Pancreas (tissue), 10 donors: ENCODE measurements at regions not wholly inside any gene's neighbourhood (a gene's known extent, or its start where the extent isn't known, plus 50 kb on each side); places are given as distances from the start of the nearest gene placed in this dataset.
A peak's percentile ranks its signal among the peaks of the same experiment; 100 is the strongest.

Experiments used
- ATAC-seq, 4 donors: fragments of 200-7000 bp; cut with Tn5 transposase; one replicate each; pipeline versions ENCODE4 v1.8.0 to v1.9.1; 2020; ENCODE audit warnings: mild to moderate bottlenecking in 4 of 4, moderate library complexity in 4 of 4
- DNase-seq, 6 donors: peaks; one replicate each; pipeline ENCODE4 v3.0.0-alpha.2; 2020
- FAIRE-seq: peaks from 2 replicates; lab custom pipeline; 2012; peaks lifted over from hg19 to GRCh38; lab: Jason Lieb, UNC
- H3K27ac ChIP-seq, 4 donors: fragments of 200-600 bp; sonication (generic); 1 replicate in 3 of 4; 2 replicates in 1 of 4; pipeline versions ENCODE4 v1.5.0 to v1.8.0; 2020
- H3K27me3 ChIP-seq, 4 donors: fragments of 200-600 bp; one replicate each; pipeline ENCODE4 v1.8.0; 2021
- H3K36me3 ChIP-seq, 3 donors: fragments of 200-600 bp; sonication (generic) in 1 of 3; one replicate each; pipeline versions ENCODE4 v1.5.0 to v1.8.0; 2020 to 2021
- H3K4me1 ChIP-seq, 3 donors: fragments of 200-600 bp; one replicate each; pipeline ENCODE4 v1.8.0; 2021
- H3K4me3 ChIP-seq, 4 donors: fragments of 200-600 bp; sonication (generic) in 2 of 4; one replicate each; pipeline versions ENCODE4 v1.5.0 to v1.8.0; 2020 to 2021
- H3K9me3 ChIP-seq, 4 donors: fragments of 200-600 bp; one replicate each; pipeline ENCODE4 v1.8.0; 2021
- CTCF ChIP-seq, 4 donors: fragments of 200-600 bp; sonication (generic) in 3 of 4; IDR thresholded peaks; one replicate each; pipeline versions ENCODE4 v1.5.0 to v1.8.0; 2021; ENCODE audit warnings: antibody characterized with exemption in 4 of 4
- WGBS, 2 donors: extraction: QIAGEN DNeasy Blood & Tissue Kit; methylation state at CpG; one replicate each; pipeline ENCODE4 v1.1.7; 2013; 5-methylcytosine and 5-hydroxymethylcytosine counted together
- intact Hi-C, 3 donors: fragments of 100-400 bp; cut with DNase I; formaldehyde crosslinking; loops; one replicate each; pipeline versions ENCODE4 v1.11.1 to v1.14.2; 2022
- donor health status: healthy with polysubstance abuse.
- donor health status: DM: no; HTN: no; CAD: no; lungs with moderate emphysema.
- donor health status: DM: no; HTN: no; CAD: no.
- donor health status: control.
- donor health status: control.
- donor health status: Bipolar disorder and iron deficiency.
- donor health status: DM: yes; HTN: yes; CAD: no.
- donor health status: DM: no; HTN: no; CAD: no.
- donor health status: DM: no; HTN: no; CAD: no.
- donor health status: DM: yes; HTN: yes; CAD: no.

GRCh38 chr1:232249861-232250777, 379.8 kb downstream of the SIPA1L2 start:
- no peak for DNase-seq
- ATAC-seq, result no peak
- no peaks in the 10 kb centered on the region for H3K4me1 ChIP-seq
- no peaks in the 10 kb centered on the region for H3K36me3 ChIP-seq
- TF ChIP-seq CTCF (IDR thresholded peaks at IDR 0.05), result no peak
- no peak for FAIRE-seq
- H3K4me3 ChIP-seq, result no peak overlapping the region
- no peaks in the 10 kb centered on the region for H3K9me3 ChIP-seq
- no peaks in the 10 kb centered on the region for H3K27me3 ChIP-seq
- 74 to 79% methylated on average over 13 of the region's 13 CpGs for WGBS, 2 donors
- H3K27ac ChIP-seq, result no peak overlapping the region
- intact Hi-C loops, result no loop called here

GRCh38 chr1:232249339-232249738, 380.6 kb downstream of the SIPA1L2 start:
- intact Hi-C loops, result no loop called here
- Histone ChIP-seq H3K9me3 (no peaks in the 10 kb centered on the region), H3K36me3 (no peaks in the 10 kb centered on the region), H3K27ac (no peak overlapping the region), H3K4me1 (no peaks in the 10 kb centered on the region), H3K27me3 (no peaks in the 10 kb centered on the region), H3K4me3 (no peak overlapping the region)
- DNase-seq (no peak), FAIRE-seq (no peak), ATAC-seq (peak in 1 of 4 donors; percentile 40)
- WGBS, 2 donors, result 77 to 90% methylated on average over 2 of the region's 2 CpGs
- no peak for TF ChIP-seq CTCF (IDR thresholded peaks at IDR 0.05)

GRCh38 chr1:232248276-232248820, 381.6 kb downstream of the SIPA1L2 start:
- WGBS, 2 donors, result 68 to 70% methylated on average over 5 of the region's 5 CpGs
- no peak for DNase-seq

GRCh38 chr1:232247669-232248068, 382.3 kb downstream of the SIPA1L2 start:
- Histone ChIP-seq H3K4me3 (no peak overlapping the region), H3K9me3 (no peaks in the 10 kb centered on the region), H3K36me3 (no peaks in the 10 kb centered on the region), H3K27ac (no peak overlapping the region), H3K27me3 (no peaks in the 10 kb centered on the region), H3K4me1 (no peaks in the 10 kb centered on the region)
- 64 to 74% methylated on average over 3 of the region's 3 CpGs for WGBS, 2 donors
- no peak for FAIRE-seq
- no peak for DNase-seq
- no peak for ATAC-seq
- no peak for TF ChIP-seq CTCF (IDR thresholded peaks at IDR 0.05)
- intact Hi-C loops, result no loop called here

More at GRCh38 chr1:232248276-232248820, 381.6 kb downstream of the SIPA1L2 start:
- Histone ChIP-seq H3K36me3 (no peaks in the 10 kb centered on the region), H3K4me3 (no peak overlapping the region), H3K27ac (no peak overlapping the region), H3K4me1 (no peaks in the 10 kb centered on the region), H3K27me3 (no peaks in the 10 kb centered on the region), H3K9me3 (no peaks in the 10 kb centered on the region)
- intact Hi-C loops, result no loop called here
- ATAC-seq (no peak), FAIRE-seq (no peak)
- TF ChIP-seq CTCF (IDR thresholded peaks at IDR 0.05), result no peak

GRCh38 chr1:232244426-232244825, 385.5 kb downstream of the SIPA1L2 start:
- intact Hi-C loops, result no loop called here
- DNase-seq (no peak), FAIRE-seq (no peak), ATAC-seq (no peak)
- Histone ChIP-seq H3K27ac (no peak overlapping the region), H3K4me1 (no peaks in the 10 kb centered on the region), H3K36me3 (no peaks in the 10 kb centered on the region), H3K9me3 (no peaks in the 10 kb centered on the region), H3K27me3 (no peaks in the 10 kb centered on the region), H3K4me3 (no peak overlapping the region)
- no peak for TF ChIP-seq CTCF (IDR thresholded peaks at IDR 0.05)
- 38 to 53% methylated on average over 1 of the region's 1 CpG for WGBS, 2 donors
